ENCODE measurements at regions not wholly inside any gene's neighbourhood (a gene's known extent, or its start where the extent isn't known, plus 50 kb on each side); places are given as distances from the start of the nearest gene placed in this dataset.

- in situ Hi-C loops (cut with MboI; ENCODE audit: low pct_unique_long_range_greater_than_20kb, low sequenced_read_pairs), result no loop called here
- DNase-seq, result no peak
Measured at GRCh38 chr2:57550912-57551311, 495.7 kb upstream of the VRK2 start.

DNA sequence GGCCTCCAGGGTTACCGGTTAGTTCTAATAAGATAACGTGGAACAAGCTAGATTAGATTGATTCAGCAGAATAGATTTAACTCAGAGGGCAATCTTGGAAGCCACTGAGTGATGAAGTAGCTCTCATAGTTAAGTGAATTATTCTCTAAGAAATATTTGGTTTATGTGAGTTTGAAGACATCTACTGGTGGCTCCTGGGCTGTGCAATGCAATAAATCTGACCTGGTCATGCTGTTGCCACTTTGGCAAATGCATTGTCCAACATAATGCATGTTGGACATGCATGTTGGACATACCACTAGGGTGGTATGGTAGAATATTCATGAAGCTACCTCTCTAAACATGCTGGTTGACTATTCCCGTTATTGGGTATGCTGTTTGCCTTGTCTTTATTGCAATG is 493.7 kb upstream of the VRK2 start:
- no peak for DNase-seq
- in situ Hi-C loops (cut with MboI; ENCODE audit: low pct_unique_long_range_greater_than_20kb, low sequenced_read_pairs), result no loop called here

- in situ Hi-C loops (cut with MboI; ENCODE audit: low pct_unique_long_range_greater_than_20kb, low sequenced_read_pairs), result no loop called here
- no peak for DNase-seq
Measured at GRCh38 chr2:57554348-57554747, 492.3 kb upstream of the VRK2 start.

- in situ Hi-C loops (cut with MboI; ENCODE audit: low pct_unique_long_range_greater_than_20kb, low sequenced_read_pairs), result no loop called here
- DNase-seq, result no peak
Measured at GRCh38 chr2:57558312-57558711, 488.3 kb upstream of the VRK2 start.

- in situ Hi-C loops (cut with MboI; ENCODE audit: low pct_unique_long_range_greater_than_20kb, low sequenced_read_pairs), result no loop called here
- no peak for DNase-seq
Measured at GRCh38 chr2:57562495-57562894, 484.1 kb upstream of the VRK2 start.

DNA sequence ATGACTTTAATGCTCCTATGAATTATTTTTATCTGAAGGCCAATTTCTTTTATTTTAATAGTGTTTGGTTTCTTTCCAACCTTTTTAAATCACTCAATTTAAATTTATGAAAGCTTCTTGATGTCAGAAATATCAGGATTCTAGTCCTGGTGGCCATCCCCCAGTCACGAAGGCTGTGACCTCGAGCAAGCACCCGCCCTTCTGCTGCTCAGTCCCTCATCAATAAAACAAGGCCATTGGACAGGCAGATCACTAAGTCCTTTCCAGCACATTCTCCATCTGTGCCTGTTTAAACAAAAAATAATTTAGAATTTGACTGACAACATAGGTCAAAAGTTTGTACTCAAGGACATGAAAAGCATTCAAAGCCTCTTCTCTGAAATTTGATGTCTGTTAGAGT is 483.6 kb upstream of the VRK2 start:
- in situ Hi-C loops (cut with MboI; ENCODE audit: low pct_unique_long_range_greater_than_20kb, low sequenced_read_pairs), result no loop called here
- no peak for DNase-seq

- in situ Hi-C loops (cut with MboI; ENCODE audit: low pct_unique_long_range_greater_than_20kb, low sequenced_read_pairs), result no loop called here
- DNase-seq, result no peak
Measured at GRCh38 chr2:57567245-57567644, 479.4 kb upstream of the VRK2 start.

GRCh38 chr2:57569396-57569795 is 477.2 kb upstream of the VRK2 start:
- in situ Hi-C loops (cut with MboI; ENCODE audit: low pct_unique_long_range_greater_than_20kb, low sequenced_read_pairs), result no loop called here
- no peak for DNase-seq

DNA sequence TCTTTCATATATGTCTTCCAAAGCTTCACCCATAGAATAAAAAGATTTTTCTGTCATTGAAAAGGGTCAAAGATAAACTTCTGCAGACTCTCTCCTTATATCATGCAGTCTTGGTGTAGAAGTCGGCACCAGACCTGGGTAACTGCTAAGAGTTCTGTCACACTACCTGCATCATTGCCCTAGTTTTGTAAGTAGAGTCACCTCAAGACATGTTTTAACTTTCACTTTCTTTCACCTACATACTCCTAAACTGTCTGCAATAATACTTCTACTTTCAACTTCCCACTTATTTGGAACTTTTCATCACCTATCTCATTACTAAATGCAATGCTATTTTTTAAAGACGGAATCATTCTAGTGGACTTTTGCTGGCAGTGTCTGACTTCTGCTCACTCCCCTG is 475.6 kb upstream of the VRK2 start:
- no peak for DNase-seq
- in situ Hi-C loops (cut with MboI; ENCODE audit: low pct_unique_long_range_greater_than_20kb, low sequenced_read_pairs), result no loop called here

DNA sequence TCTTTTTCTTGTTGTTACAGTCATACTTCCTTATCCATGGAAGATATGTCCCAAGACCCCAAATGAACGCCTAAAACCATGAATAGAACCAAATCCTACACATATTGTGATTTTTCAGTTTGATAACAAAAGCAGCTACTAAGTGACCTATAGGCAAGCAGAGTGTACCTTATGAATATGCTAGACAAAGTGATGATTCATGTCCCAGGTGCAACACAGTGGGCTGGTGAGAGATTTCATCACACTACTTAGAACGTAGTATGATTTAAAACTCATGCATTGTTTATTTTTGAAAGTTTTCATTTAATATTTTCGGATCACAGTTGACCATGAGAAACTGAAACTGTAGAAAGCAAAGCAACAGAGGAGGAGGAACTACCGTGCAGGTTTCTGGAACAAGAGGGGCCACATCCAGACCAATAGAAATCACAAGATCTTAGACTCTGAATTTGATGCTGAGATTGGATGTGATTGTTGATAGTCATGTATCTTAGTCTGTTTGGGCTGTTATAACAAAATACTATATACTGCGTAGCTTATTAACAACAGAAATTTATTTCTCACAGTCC is 470.8 kb upstream of the VRK2 start:
- in situ Hi-C loops (cut with MboI; ENCODE audit: low pct_unique_long_range_greater_than_20kb, low sequenced_read_pairs), result no loop called here
- no peak for DNase-seq

DNA sequence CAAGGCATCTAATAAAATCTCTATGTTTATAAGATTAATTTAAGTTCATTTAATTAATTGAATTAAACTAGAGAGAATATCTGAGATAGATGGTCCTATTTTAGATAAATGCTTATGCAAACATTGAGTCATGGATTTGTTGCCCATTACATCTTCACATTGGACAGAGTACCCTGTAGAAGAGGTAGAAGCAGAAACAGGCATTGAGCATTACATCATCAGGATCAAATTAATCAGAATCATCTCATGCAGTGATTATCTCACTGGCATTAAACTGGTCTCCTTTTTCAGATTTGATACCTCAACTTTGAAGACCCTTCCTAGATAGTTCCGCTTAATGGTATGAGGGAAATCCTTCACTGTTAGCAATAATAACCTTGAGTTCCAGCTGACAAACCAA is 469.6 kb upstream of the VRK2 start:
- in situ Hi-C loops (cut with MboI; ENCODE audit: low pct_unique_long_range_greater_than_20kb, low sequenced_read_pairs), result no loop called here
- DNase-seq, result no peak

GRCh38 chr2:57597940-57598339 is 448.7 kb upstream of the VRK2 start:
- DNase-seq, result peak; percentile 5
- in situ Hi-C loops (cut with MboI; ENCODE audit: low pct_unique_long_range_greater_than_20kb, low sequenced_read_pairs), result no loop called here

- in situ Hi-C loops (cut with MboI; ENCODE audit: low pct_unique_long_range_greater_than_20kb, low sequenced_read_pairs), result no loop called here
- DNase-seq, result peak; percentile 59
Measured at GRCh38 chr2:57598551-57598950, 448.1 kb upstream of the VRK2 start.

DNA sequence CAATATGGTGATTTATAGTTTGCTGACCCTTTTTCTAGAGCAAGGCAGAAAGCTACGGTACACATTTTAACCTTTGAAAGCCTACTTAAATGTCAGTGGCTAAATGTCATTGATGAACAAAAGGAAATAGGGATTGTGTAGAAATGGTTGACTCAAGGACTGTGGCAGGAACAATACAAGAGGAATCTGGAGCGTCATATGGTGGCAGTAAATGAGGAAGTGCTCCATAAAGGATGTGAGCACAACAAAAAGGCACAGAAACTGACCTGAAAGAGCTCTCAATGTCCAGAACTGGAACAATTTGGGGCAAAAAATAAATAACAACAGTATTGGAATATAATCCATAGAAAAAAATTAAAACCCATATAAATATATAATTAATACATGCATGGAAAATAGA is 443.9 kb upstream of the VRK2 start:
- in situ Hi-C loops (cut with MboI; ENCODE audit: low pct_unique_long_range_greater_than_20kb, low sequenced_read_pairs), result no loop called here
- DNase-seq, result peak; percentile 41

DNA sequence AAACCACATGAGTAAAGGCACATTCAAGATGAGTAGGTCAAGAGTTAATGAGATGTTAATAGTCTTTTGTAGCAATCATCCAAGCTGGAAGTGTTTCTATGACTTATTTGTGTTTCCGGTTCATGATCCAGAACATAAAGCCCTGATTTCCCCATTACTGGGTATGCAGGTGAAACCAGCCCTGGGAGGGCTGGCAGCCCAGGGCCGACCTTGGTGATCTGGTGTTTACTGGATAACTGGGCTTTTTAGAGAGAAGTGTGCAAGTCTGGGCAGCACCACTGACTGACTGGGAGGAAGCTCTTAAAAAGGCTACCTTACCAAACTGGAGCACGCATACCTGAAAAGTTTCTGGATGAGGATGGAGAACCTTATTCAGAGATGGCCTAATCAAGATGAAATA is 431.6 kb upstream of the VRK2 start:
- in situ Hi-C loops (cut with MboI; ENCODE audit: low pct_unique_long_range_greater_than_20kb, low sequenced_read_pairs), result no loop called here
- DNase-seq, result no peak

DNA sequence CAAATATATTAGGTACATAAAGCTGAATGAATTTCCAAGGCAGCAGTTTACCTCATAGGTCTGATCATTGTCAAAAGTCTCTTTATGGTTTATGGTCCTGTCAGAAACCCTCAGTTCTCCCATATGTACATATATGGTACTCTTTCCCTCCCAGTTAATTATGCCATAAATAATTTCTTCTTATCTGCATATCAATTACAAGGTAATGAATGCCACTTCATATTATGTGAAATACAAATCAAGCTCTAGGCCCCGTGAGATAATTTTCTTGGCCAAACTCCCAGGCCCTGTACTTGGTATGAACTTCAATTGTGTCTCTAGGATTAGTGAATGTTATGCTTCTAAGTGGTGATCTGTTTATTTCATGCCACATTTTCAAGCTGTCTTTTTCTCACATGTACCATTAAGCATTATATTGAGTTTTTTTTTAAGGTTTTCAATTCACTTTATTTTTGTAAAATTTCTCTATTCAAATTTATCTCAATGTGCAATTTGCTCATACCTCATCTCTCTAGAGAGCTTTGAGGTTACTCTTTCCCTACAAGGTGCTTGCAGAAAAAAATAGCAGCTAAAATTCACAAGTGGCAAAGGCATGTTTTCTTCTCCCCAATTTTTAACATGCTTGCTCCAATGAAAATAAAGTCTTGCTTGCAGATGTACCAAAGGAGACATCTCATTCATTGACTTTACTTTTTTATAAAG is 430.6 kb upstream of the VRK2 start:
- no peak for DNase-seq

GRCh38 chr2:57617318-57617717 is 429.3 kb upstream of the VRK2 start:
- DNase-seq, result no peak
- in situ Hi-C loops (cut with MboI; ENCODE audit: low pct_unique_long_range_greater_than_20kb, low sequenced_read_pairs), result no loop called here

More for the DNA sequence above, 430.6 kb upstream of the VRK2 start:
- in situ Hi-C loops (cut with MboI; ENCODE audit: low pct_unique_long_range_greater_than_20kb, low sequenced_read_pairs), result no loop called here

DNA sequence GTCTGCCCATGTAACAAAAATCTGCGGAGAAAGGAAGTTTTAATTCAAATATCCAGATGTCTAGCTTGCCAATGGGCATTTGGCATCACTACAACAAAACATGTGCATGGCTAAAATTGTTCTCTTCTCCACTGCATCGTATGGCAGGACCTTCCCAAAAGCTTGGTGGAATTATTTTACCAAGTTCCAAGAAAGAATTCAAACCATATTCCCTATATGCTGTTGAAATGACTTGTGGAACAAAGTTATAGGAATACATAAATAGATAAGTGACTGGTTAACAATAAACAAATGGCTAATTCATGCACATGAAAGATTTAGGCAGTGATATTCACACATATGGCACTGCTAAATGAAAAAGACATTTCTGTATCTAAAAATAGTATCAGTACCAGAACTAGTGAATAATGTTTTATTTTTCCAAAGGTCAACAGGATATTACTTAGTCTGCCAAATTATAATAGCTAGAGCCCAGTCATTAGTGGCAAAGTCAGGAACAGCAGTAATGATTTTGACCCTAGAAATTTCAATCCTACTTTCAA is 425.4 kb upstream of the VRK2 start:
- in situ Hi-C loops (cut with MboI; ENCODE audit: low pct_unique_long_range_greater_than_20kb, low sequenced_read_pairs), result no loop called here

DNA sequence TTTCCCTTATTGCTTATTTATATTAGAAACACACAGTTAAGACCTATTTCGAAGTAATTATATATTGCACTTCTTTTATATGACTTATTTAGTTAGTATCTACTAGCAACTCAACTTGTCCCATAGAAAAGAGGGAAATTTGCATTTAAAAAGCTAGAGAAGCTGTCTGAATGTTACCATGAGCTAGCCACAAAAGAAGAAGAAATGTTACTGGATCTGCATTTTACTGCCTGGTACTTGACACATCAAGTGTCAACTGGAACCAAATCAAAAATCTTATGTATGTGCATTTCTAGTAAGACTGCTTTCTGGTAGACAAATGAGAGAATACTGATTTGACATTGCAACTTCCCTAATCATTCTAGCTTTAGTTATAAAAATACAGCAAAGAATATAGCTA is 424.6 kb upstream of the VRK2 start:
- DNase-seq, result no peak
- in situ Hi-C loops (cut with MboI; ENCODE audit: low pct_unique_long_range_greater_than_20kb, low sequenced_read_pairs), result no loop called here

More for the DNA sequence above, 425.4 kb upstream of the VRK2 start:
- no peak for DNase-seq

GRCh38 chr2:57656198-57656597 is 390.4 kb upstream of the VRK2 start:
- no peak for DNase-seq
- in situ Hi-C loops (cut with MboI; ENCODE audit: low pct_unique_long_range_greater_than_20kb, low sequenced_read_pairs), result no loop called here

DNA sequence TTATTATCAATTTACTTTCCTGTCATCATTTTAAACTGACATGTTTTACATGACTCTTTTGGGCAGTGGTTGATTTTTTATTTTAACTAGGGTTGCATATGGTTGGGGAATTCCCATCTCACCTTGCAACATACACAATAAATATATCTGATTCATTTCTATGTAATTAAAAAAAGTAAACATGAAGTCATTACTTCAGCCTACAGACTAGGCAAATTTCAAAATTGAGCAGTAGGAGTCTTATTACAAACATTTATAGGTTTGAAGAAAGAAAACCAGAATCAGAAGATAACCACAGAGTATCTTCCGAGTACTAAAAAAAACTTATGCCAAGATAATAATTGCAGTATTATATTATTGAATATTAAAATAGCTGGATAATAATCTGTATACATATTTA is 377.0 kb upstream of the VRK2 start:
- in situ Hi-C loops (cut with MboI; ENCODE audit: low pct_unique_long_range_greater_than_20kb, low sequenced_read_pairs), result no loop called here
- no peak for DNase-seq
